IgD-negative memory B cell (primary cell): ENCODE measurements at regions not wholly inside any gene's neighbourhood (a gene's known extent, or its start where the extent isn't known, plus 50 kb on each side); places are given as distances from the start of the nearest gene placed in this dataset.
A peak's percentile ranks its signal among the peaks of the same experiment; 100 is the strongest.
"Not testable (repeated sequence)": the region's sequence is repeated elsewhere in the genome, so short reads cannot be mapped to it uniquely, and the experiment has no call there.

ENCODE experiments used
- H3K27ac Mint-ChIP-seq, 3 donors: one replicate each; pipeline ENCODE4 v1.8.0; 2020 to 2022; ENCODE audit warnings: mild to moderate bottlenecking in 3 of 3, mixed read lengths in 3 of 3, moderate library complexity in 1 of 3
- H3K27me3 Mint-ChIP-seq: one replicate; pipeline ENCODE4 v1.8.0; 2021; ENCODE audit warnings: mixed read lengths
- H3K36me3 Mint-ChIP-seq: one replicate; pipeline ENCODE4 v1.8.0; 2020; ENCODE audit warnings: mild to moderate bottlenecking, mixed read lengths
- H3K4me1 Mint-ChIP-seq, 3 donors: one replicate each; pipeline ENCODE4 v1.8.0; 2020 to 2022; ENCODE audit warnings: mixed read lengths in 3 of 3, mild to moderate bottlenecking in 1 of 3
- H3K4me3 Mint-ChIP-seq, 4 donors: one replicate each; pipeline ENCODE4 v1.8.0; 2020 to 2022; ENCODE audit warnings: mild to moderate bottlenecking in 4 of 4, mixed read lengths in 4 of 4, moderate library complexity in 3 of 4
- H3K9me3 Mint-ChIP-seq, 3 donors: one replicate each; pipeline ENCODE4 v1.8.0; 2020 to 2021; ENCODE audit warnings: mixed read lengths in 3 of 3, mild to moderate bottlenecking in 1 of 3

GRCh38 chr4:27364509-27364908 is 503.9 kb downstream of the STIM2 start:
- H3K27ac Mint-ChIP-seq = no peak overlapping the region
- H3K4me3 Mint-ChIP-seq = no peak overlapping the region
- peaks cover 0 to 1% (median 0%) of the 10 kb centered on the region in 3 donors for H3K4me1 Mint-ChIP-seq
- H3K36me3 Mint-ChIP-seq = no peaks in the 10 kb centered on the region
- no peaks in the 10 kb centered on the region for H3K27me3 Mint-ChIP-seq
- H3K9me3 Mint-ChIP-seq = peaks cover 0 to 9% (median 0%) of the 10 kb centered on the region in 3 donors

GRCh38 chr4:27366104-27366823 is 505.6 kb downstream of the STIM2 start:
- H3K9me3 Mint-ChIP-seq = peaks cover 0 to 9% (median 0%) of the 10 kb centered on the region in 3 donors
- no peak overlapping the region for H3K4me3 Mint-ChIP-seq
- no peak overlapping the region for H3K27ac Mint-ChIP-seq
- no peaks in the 10 kb centered on the region for H3K27me3 Mint-ChIP-seq
- no peaks in the 10 kb centered on the region for H3K36me3 Mint-ChIP-seq
- H3K4me1 Mint-ChIP-seq = peaks cover 0 to 1% (median 0%) of the 10 kb centered on the region in 3 donors

GRCh38 chr4:27368781-27369180 is 508.1 kb downstream of the STIM2 start:
- no peak overlapping the region for H3K4me3 Mint-ChIP-seq
- H3K9me3 Mint-ChIP-seq = peaks cover 0 to 12% (median 3%) of the 10 kb centered on the region in 3 donors
- H3K4me1 Mint-ChIP-seq = no peaks in the 10 kb centered on the region
- H3K36me3 Mint-ChIP-seq = no peaks in the 10 kb centered on the region
- no peaks in the 10 kb centered on the region for H3K27me3 Mint-ChIP-seq
- H3K27ac Mint-ChIP-seq = no peak overlapping the region

- peaks cover 2 to 4% (median 4%) of the 10 kb centered on the region in 3 donors for H3K9me3 Mint-ChIP-seq
- H3K27me3 Mint-ChIP-seq = no peaks in the 10 kb centered on the region
- H3K4me3 Mint-ChIP-seq = no peak overlapping the region
- no peaks in the 10 kb centered on the region for H3K4me1 Mint-ChIP-seq
- no peaks in the 10 kb centered on the region for H3K36me3 Mint-ChIP-seq
- no peak overlapping the region for H3K27ac Mint-ChIP-seq
Observed at GRCh38 chr4:27381815-27382214, 521.2 kb downstream of the STIM2 start.

GRCh38 chr4:27387711-27388110 is 527.1 kb downstream of the STIM2 start:
- H3K9me3 Mint-ChIP-seq = no peaks in the 10 kb centered on the region
- H3K27me3 Mint-ChIP-seq = no peaks in the 10 kb centered on the region
- no peaks in the 10 kb centered on the region for H3K4me1 Mint-ChIP-seq
- H3K36me3 Mint-ChIP-seq = no peaks in the 10 kb centered on the region
- no peak overlapping the region for H3K4me3 Mint-ChIP-seq
- H3K27ac Mint-ChIP-seq = no peak overlapping the region

GRCh38 chr4:27397886-27398285 is 537.2 kb downstream of the STIM2 start:
- Mint-ChIP-seq H3K27ac (no peak overlapping the region), H3K36me3 (no peaks in the 10 kb centered on the region), H3K27me3 (no peaks in the 10 kb centered on the region), H3K9me3 (peaks cover 0 to 7% (median 4%) of the 10 kb centered on the region in 3 donors), H3K4me3 (no peak overlapping the region), H3K4me1 (no peaks in the 10 kb centered on the region)

- Mint-ChIP-seq H3K4me3 (no peak overlapping the region), H3K36me3 (no peaks in the 10 kb centered on the region), H3K4me1 (no peaks in the 10 kb centered on the region), H3K9me3 (peaks cover 0 to 7% (median 4%) of the 10 kb centered on the region in 3 donors), H3K27ac (no peak overlapping the region), H3K27me3 (no peaks in the 10 kb centered on the region)
Observed at GRCh38 chr4:27398631-27399310, 538.1 kb downstream of the STIM2 start.

GRCh38 chr4:27407616-27408015 is 547.0 kb downstream of the STIM2 start:
- Mint-ChIP-seq H3K9me3 (peaks cover 2 to 32% (median 10%) of the 10 kb centered on the region in 3 donors), H3K27ac (no peak overlapping the region), H3K27me3 (no peaks in the 10 kb centered on the region), H3K4me1 (no peaks in the 10 kb centered on the region), H3K36me3 (peaks cover 2% of the 10 kb centered on the region), H3K4me3 (no peak overlapping the region)

GRCh38 chr4:27412613-27413012 is 552.0 kb downstream of the STIM2 start:
- Mint-ChIP-seq H3K27ac (no peak overlapping the region), H3K9me3 (peaks cover 7 to 16% (median 8%) of the 10 kb centered on the region in 3 donors), H3K27me3 (no peaks in the 10 kb centered on the region), H3K36me3 (peaks cover 3% of the 10 kb centered on the region), H3K4me3 (no peak overlapping the region), H3K4me1 (no peaks in the 10 kb centered on the region)

- H3K4me1 Mint-ChIP-seq = no peaks in the 10 kb centered on the region
- peaks cover 2% of the 10 kb centered on the region for H3K36me3 Mint-ChIP-seq
- H3K27ac Mint-ChIP-seq = no peak overlapping the region
- no peak overlapping the region for H3K4me3 Mint-ChIP-seq
- H3K9me3 Mint-ChIP-seq = peaks cover 12 to 16% (median 15%) of the 10 kb centered on the region in 3 donors
- H3K27me3 Mint-ChIP-seq = no peaks in the 10 kb centered on the region
Observed at GRCh38 chr4:27414887-27415731, 554.5 kb downstream of the STIM2 start.

- H3K27me3 Mint-ChIP-seq = no peaks in the 10 kb centered on the region
Observed at GRCh38 chr4:27428661-27429060, 568.0 kb downstream of the STIM2 start.

GRCh38 chr4:27429364-27429871 is 568.8 kb downstream of the STIM2 start:
- Mint-ChIP-seq H3K4me1 (no peaks in the 10 kb centered on the region), H3K4me3 (peak overlapping the region in 1 of 4 donors; percentile 20), H3K9me3 (peaks cover 2 to 3% (median 3%) of the 10 kb centered on the region in 3 donors), H3K27ac (no peak overlapping the region), H3K36me3 (no peaks in the 10 kb centered on the region), H3K27me3 (no peaks in the 10 kb centered on the region)

More at GRCh38 chr4:27428661-27429060, 568.0 kb downstream of the STIM2 start:
- Mint-ChIP-seq H3K36me3 (no peaks in the 10 kb centered on the region), H3K4me3 (no peak overlapping the region), H3K4me1 (no peaks in the 10 kb centered on the region), H3K27ac (no peak overlapping the region), H3K9me3 (peaks cover 0 to 2% (median 0%) of the 10 kb centered on the region in 3 donors)

GRCh38 chr4:27442146-27442545 is 581.5 kb downstream of the STIM2 start:
- Mint-ChIP-seq H3K4me3 (no peak overlapping the region), H3K27ac (no peak overlapping the region), H3K4me1 (no peaks in the 10 kb centered on the region), H3K36me3 (no peaks in the 10 kb centered on the region), H3K27me3 (no peaks in the 10 kb centered on the region), H3K9me3 (peaks cover 0 to 11% (median 2%) of the 10 kb centered on the region in 3 donors)

- not testable (repeated sequence) for H3K4me3 Mint-ChIP-seq, H3K36me3 Mint-ChIP-seq, H3K27ac Mint-ChIP-seq, H3K27me3 Mint-ChIP-seq, H3K4me1 Mint-ChIP-seq
- H3K9me3 Mint-ChIP-seq = peaks cover 0 to 11% (median 2%) of the 10 kb centered on the region in 3 donors
Observed at GRCh38 chr4:27442661-27443060, 582.0 kb downstream of the STIM2 start.

GRCh38 chr4:27463816-27464215 is 603.2 kb downstream of the STIM2 start:
- no peak overlapping the region for H3K4me3 Mint-ChIP-seq
- no peak overlapping the region for H3K27ac Mint-ChIP-seq
- peaks cover 0 to 11% (median 2%) of the 10 kb centered on the region in 3 donors for H3K9me3 Mint-ChIP-seq
- H3K27me3 Mint-ChIP-seq = no peaks in the 10 kb centered on the region
- H3K4me1 Mint-ChIP-seq = no peaks in the 10 kb centered on the region
- no peaks in the 10 kb centered on the region for H3K36me3 Mint-ChIP-seq
